A549 (cell line): ENCODE measurements at regions not wholly inside any gene's neighbourhood (a gene's known extent, or its start where the extent isn't known, plus 50 kb on each side); places are given as distances from the start of the nearest gene placed in this dataset.

Experiments
- ATAC-seq, 2 experiments: fragments of 200-7000 bp in 1 of 2; fragments of >200 bp in 1 of 2; cut with Nextera tagmentation in 1 of 2; cut with Tn5 transposase in 1 of 2; 3 replicates each; pipeline versions ENCODE4 v1.8.0 to v1.9.1; 2018 to 2020; ENCODE audit warnings: mild to moderate bottlenecking in 1 of 2, moderate library complexity in 1 of 2
- CTCF ChIA-PET: fragments of 300-600 bp; sonication (Branson Sonifier 250); formaldehyde crosslinking; extraction: SDS; loops from one replicate; lab custom pipeline; 2021; ENCODE audit warnings: antibody characterized with exemption, inconsistent platforms; lab: Yijun Ruan, JAX
- POLR2A ChIA-PET: fragments of 350-600 bp; formaldehyde crosslinking; extraction: SDS; loops from one replicate; lab custom pipeline; 2021; ENCODE audit warnings: antibody characterized with exemption, inconsistent platforms; lab: Yijun Ruan, JAX
- DNase-seq, 2 experiments: peaks; one replicate each; pipeline versions ENCODE4 v3.0.0 to v3.0.0-alpha.2; 2011 to 2016; ENCODE audit warnings: low read depth in 1 of 2, low spot score in 1 of 2
- FAIRE-seq: peaks from 2 replicates; lab custom pipeline; 2011; peaks lifted over from hg19 to GRCh38; lab: Jason Lieb, UNC
- H3K27ac ChIP-seq, 2 experiments: fragments of >200 bp; sonication (Bioruptor Twin); formaldehyde crosslinking; 3 replicates each; pipeline ENCODE4 v1.5.1; 2016 to 2017
- H3K4me1 ChIP-seq: fragments of >200 bp; sonication (Bioruptor Twin); formaldehyde crosslinking; 3 replicates; pipeline ENCODE4 v1.6.1; 2016
- H3K4me2 ChIP-seq: fragments of >200 bp; sonication (Bioruptor Twin); formaldehyde crosslinking; 3 replicates; pipeline ENCODE4 v1.6.1; 2016
- H3K4me3 ChIP-seq: fragments of >200 bp; sonication (Bioruptor Twin); formaldehyde crosslinking; 3 replicates; pipeline ENCODE4 v1.5.1; 2016
- H3K9me3 ChIP-seq: fragments of >200 bp; sonication (Bioruptor Twin); formaldehyde crosslinking; 3 replicates; pipeline ENCODE4 v1.6.1; 2016
- ATOH8 ChIP-seq: fragments of 250-450 bp; sonication (Bioruptor Pico); IDR thresholded peaks from 2 replicates; pipeline ENCODE4 v1.5.0; 2020; ENCODE audit warnings: low read depth, mild to moderate bottlenecking, moderate library complexity
- BHLHE40 ChIP-seq: IDR thresholded peaks from 2 replicates; pipeline ENCODE4 v1.6.1; 2012; ENCODE audit warnings: low read depth, low read length, inconsistent platforms
- CHD2 ChIP-seq: fragments of 150-350 bp; IDR thresholded peaks from 2 replicates; pipeline ENCODE4 v1.6.1; 2014; ENCODE audit warnings: low read length; ENCODE audit not compliant: partially characterized antibody
- CHD4 ChIP-seq: fragments of 200-600 bp; sonication (generic); IDR thresholded peaks from 2 replicates; pipeline ENCODE4 v1.6.1; 2016; ENCODE audit warnings: antibody characterized with exemption, mild to moderate bottlenecking, borderline replicate concordance
- E2F6 ChIP-seq: IDR thresholded peaks from 2 replicates; pipeline ENCODE4 v1.6.1; 2012; ENCODE audit warnings: low read depth, borderline replicate concordance
- EHF ChIP-seq: fragments of 250-450 bp; sonication (Bioruptor Pico); IDR thresholded peaks from 2 replicates; pipeline ENCODE4 v1.5.0; 2020; ENCODE audit warnings: mild to moderate bottlenecking
- EHMT2 ChIP-seq: fragments of 200-600 bp; sonication (generic); IDR thresholded peaks from 2 replicates; pipeline ENCODE4 v1.6.1; 2016; ENCODE audit warnings: antibody characterized with exemption, low read depth, mild to moderate bottlenecking, moderate library complexity
- EP300 ChIP-seq, 2 experiments: fragments of >200 bp; sonication (Bioruptor Twin); formaldehyde crosslinking; IDR thresholded peaks; 2 replicates in 1 of 2; 3 replicates in 1 of 2; pipeline ENCODE4 v1.6.1; 2016 to 2017
- ESRRA ChIP-seq: fragments of 150-350 bp; IDR thresholded peaks from 2 replicates; pipeline ENCODE4 v1.6.1; 2014; ENCODE audit warnings: mild to moderate bottlenecking, low read length, borderline replicate concordance
- FOSL2 ChIP-seq, 2 experiments: fragments of 450-650 bp in 1 of 2; fragments of >200 bp in 1 of 2; sonication (Bioruptor Twin) in 1 of 2; formaldehyde crosslinking; IDR thresholded peaks; 2 replicates each; pipeline versions ENCODE4 v1.5.0 to v1.6.1; 2016 to 2020; ENCODE audit warnings: mild to moderate bottlenecking in 1 of 2, moderate library complexity in 1 of 2
- FOXS1 ChIP-seq: fragments of 250-450 bp; sonication (Bioruptor Pico); IDR thresholded peaks from 2 replicates; pipeline ENCODE4 v1.5.0; 2020; ENCODE audit warnings: mild to moderate bottlenecking, moderate library complexity
- HDAC2 ChIP-seq: fragments of 200-600 bp; sonication (generic); IDR thresholded peaks from 2 replicates; pipeline ENCODE4 v1.6.1; 2016
- HES2 ChIP-seq: fragments of >200 bp; sonication (Bioruptor Twin); formaldehyde crosslinking; IDR thresholded peaks from 2 replicates; pipeline ENCODE4 v1.6.1; 2016
- HOXA7 ChIP-seq: fragments of 250-450 bp; sonication (Bioruptor Pico); IDR thresholded peaks from 2 replicates; pipeline ENCODE4 v1.5.0; 2020; ENCODE audit warnings: mild to moderate bottlenecking, moderate library complexity
- HOXB5 ChIP-seq: fragments of 250-450 bp; sonication (Bioruptor Pico); IDR thresholded peaks from 2 replicates; pipeline ENCODE4 v1.5.0; 2020; ENCODE audit warnings: mild to moderate bottlenecking, moderate library complexity
- JUNB ChIP-seq: fragments of >200 bp; sonication (Bioruptor Twin); formaldehyde crosslinking; IDR thresholded peaks from 2 replicates; pipeline ENCODE4 v1.6.1; 2016
- KDM1A ChIP-seq: fragments of 200-600 bp; sonication (generic); IDR thresholded peaks from 2 replicates; pipeline ENCODE4 v1.6.1; 2016; ENCODE audit warnings: low read depth, mild to moderate bottlenecking
- KDM5A ChIP-seq: fragments of 200-600 bp; sonication (generic); IDR thresholded peaks from 2 replicates; pipeline ENCODE4 v1.6.1; 2016; ENCODE audit warnings: antibody characterized with exemption, mild to moderate bottlenecking
- MYC ChIP-seq: IDR thresholded peaks from 2 replicates; pipeline ENCODE4 v1.6.1; 2012; ENCODE audit warnings: mild to moderate bottlenecking, inconsistent platforms, low read length, improper control_type of control experiment, borderline replicate concordance
- NPAS2 ChIP-seq: fragments of 250-450 bp; sonication (Bioruptor Pico); IDR thresholded peaks from 2 replicates; pipeline ENCODE4 v1.8.0; 2022; ENCODE audit warnings: mild to moderate bottlenecking, moderate library complexity, borderline replicate concordance
- NR3C1 ChIP-seq: fragments of >200 bp; sonication (Bioruptor Twin); formaldehyde crosslinking; IDR thresholded peaks from 3 replicates; pipeline ENCODE4 v1.6.1; 2017
- POLR2AphosphoS2 ChIP-seq: conservative IDR thresholded peaks from 2 replicates; pipeline ENCODE4 v1.6.1; 2012; ENCODE audit warnings: low read length, improper control_type of control experiment, inconsistent platforms
- RARB ChIP-seq: fragments of 250-450 bp; sonication (Bioruptor Pico); IDR thresholded peaks from 2 replicates; pipeline ENCODE4 v1.8.0; 2021; ENCODE audit warnings: mild to moderate bottlenecking, moderate library complexity
- REST ChIP-seq: fragments of 200-600 bp; sonication (generic); IDR thresholded peaks from 2 replicates; pipeline ENCODE4 v1.6.1; 2016; ENCODE audit warnings: antibody characterized with exemption, mild to moderate bottlenecking, moderate library complexity
- RFX5 ChIP-seq: fragments of 450-650 bp; IDR thresholded peaks from 2 replicates; pipeline ENCODE4 v1.7.1; 2014; ENCODE audit warnings: antibody characterized with exemption, mild to moderate bottlenecking, moderate library complexity
- RNF2 ChIP-seq: fragments of 200-600 bp; sonication (generic); IDR thresholded peaks from 2 replicates; pipeline ENCODE4 v1.6.1; 2016; ENCODE audit warnings: low read depth, mild to moderate bottlenecking, antibody characterized with exemption, moderate library complexity, borderline replicate concordance
- USF2 ChIP-seq: fragments of 450-650 bp; IDR thresholded peaks from 2 replicates; pipeline ENCODE4 v1.6.1; 2014; ENCODE audit warnings: antibody characterized with exemption
- ZNF302 ChIP-seq: fragments of 250-450 bp; sonication (Bioruptor Pico); IDR thresholded peaks from 2 replicates; pipeline ENCODE4 v1.9.0; 2021; ENCODE audit warnings: inconsistent platforms, mild to moderate bottlenecking, moderate library complexity
- ZSCAN20 ChIP-seq: fragments of 250-450 bp; sonication (Bioruptor Pico); IDR thresholded peaks from 2 replicates; pipeline ENCODE4 v1.8.0; 2022; ENCODE audit warnings: mild to moderate bottlenecking, moderate library complexity
- WGBS: methylation state at CpG from one replicate; pipeline ENCODE4 v1.1.6; 2017; ENCODE audit errors: missing lambda C conversion rate; 5-methylcytosine and 5-hydroxymethylcytosine counted together

GRCh38 chr5:56412601-56413379 is 179.7 kb upstream of the ANKRD55 start:
- ChIA-PET CTCF (interaction anchor here (1.3 kb wide), 1 partner anchor 9 kb away, joined by 3 read pairs; no protein-coding TSS in a partner anchor), POLR2A (no interaction called here)
- TF ChIP-seq FOXS1 (CRISPR knock-in tag) (no peak), USF2 (no peak), KDM1A (no peak), ATOH8 (no peak), ESRRA (no peak), BHLHE40 (no peak), E2F6 (no peak), HOXB5 (CRISPR knock-in tag) (no peak), RFX5 (no peak), KDM5A (no peak), HDAC2 (no peak), EHMT2 (no peak), RNF2 (no peak), NR3C1 (no peak), MYC (no peak), EHF (CRISPR knock-in tag) (no peak), JUNB (no peak)
- DNase-seq (no peak), FAIRE-seq (no peak), ATAC-seq (no peak)
- Histone ChIP-seq H3K27ac (no peak overlapping the region), H3K4me3 (no peak overlapping the region), H3K4me2 (no peak overlapping the region), H3K4me1 (peaks cover 31% of the 10 kb centered on the region), H3K9me3 (no peaks in the 10 kb centered on the region)
- 72% methylated on average over 9 of the region's 9 CpGs for WGBS

- no peak for FAIRE-seq
- Histone ChIP-seq H3K4me1 (peaks cover 35% of the 10 kb centered on the region), H3K27ac (peak overlapping the region in 1 of 2 experiments; percentile 10; a peak in 2 of 6 replicates), H3K4me3 (no peak overlapping the region), H3K9me3 (no peaks in the 10 kb centered on the region), H3K4me2 (no peak overlapping the region)
- no peak for TF ChIP-seq HDAC2
- no peak for TF ChIP-seq EP300 (IDR thresholded peaks at IDR 0.05)
- TF ChIP-seq HES2: no peak
- TF ChIP-seq POLR2AphosphoS2: no peak
- no peak for TF ChIP-seq RARB
- no peak for TF ChIP-seq FOSL2 (IDR thresholded peaks at IDR 0.05)
- TF ChIP-seq FOSL2 (CRISPR knock-in tag; IDR thresholded peaks at IDR 0.05): no peak
- TF ChIP-seq CHD4: no peak
- no peak for TF ChIP-seq ZNF302 (CRISPR knock-in tag)
- TF ChIP-seq REST: no peak
- no peak for TF ChIP-seq CHD2
- no peak for TF ChIP-seq E2F6
- no peak for TF ChIP-seq HOXA7 (CRISPR knock-in tag)
- no peak for TF ChIP-seq NPAS2
- no peak for TF ChIP-seq ZSCAN20 (CRISPR knock-in tag)
- no peak for DNase-seq
- ChIA-PET CTCF (no interaction called here), POLR2A (no interaction called here)
- 90% methylated on average over 6 of the region's 6 CpGs for WGBS
- ATAC-seq: no peak
These were observed 177.6 kb upstream of the ANKRD55 start for GRCh38 chr5:56410696-56411095.
